ENCODE measurements at regions not wholly inside any gene's neighbourhood (a gene's known extent, or its start where the extent isn't known, plus 50 kb on each side); places are given as distances from the start of the nearest gene placed in this dataset.
"Not testable (repeated sequence)": the region's sequence is repeated elsewhere in the genome, so short reads cannot be mapped to it uniquely, and the experiment has no call there.

DNA sequence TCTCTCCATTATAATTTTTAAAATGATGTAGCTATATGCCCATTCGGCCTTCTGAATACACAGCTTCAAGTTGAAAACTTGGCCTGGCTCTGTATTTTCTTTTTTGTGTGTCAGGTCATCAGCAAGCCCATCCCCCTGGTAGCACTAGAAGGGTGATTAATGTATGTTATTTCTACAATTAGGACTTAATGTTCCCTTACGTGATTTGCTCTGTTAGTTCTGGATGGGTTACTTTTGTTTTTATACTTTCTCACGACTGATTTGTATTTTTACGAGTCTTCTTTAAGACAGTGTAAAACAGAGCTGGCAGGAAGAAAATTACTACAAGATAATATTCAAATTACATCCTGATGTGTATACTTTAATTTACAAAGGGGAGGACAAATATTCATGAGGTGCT lies 88.4 kb upstream of the RGPD4 start:
- no peak overlapping the region for H3K27ac ChIP-seq (ENCODE audit: low read length)

DNA sequence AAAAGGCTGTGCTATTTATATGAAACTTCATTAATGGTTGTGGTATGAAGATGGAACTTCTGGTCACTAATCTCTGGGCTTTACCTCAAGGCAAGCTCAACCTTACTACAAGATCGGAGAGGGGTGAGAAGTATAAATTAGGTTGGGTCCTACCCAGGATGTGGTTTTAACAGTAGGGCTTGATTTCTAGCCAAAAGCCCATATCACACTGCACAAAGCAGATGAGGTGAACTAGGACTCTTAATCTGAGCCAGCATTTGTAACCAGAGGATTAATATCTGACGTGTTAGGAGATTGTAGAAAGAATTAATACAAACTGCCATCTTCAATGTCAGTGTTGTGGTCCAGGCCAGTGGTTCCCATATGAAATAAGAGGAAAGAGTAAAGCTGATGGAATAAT lies 86.4 kb upstream of the RGPD4 start:
- no peak for DNase-seq
- Histone ChIP-seq H3K27me3 (ENCODE audit: control insufficient read depth, insufficient read depth, low read length) (no peaks in the 10 kb centered on the region), H3K9me3 (ENCODE audit: control insufficient read depth, low read depth, low read length) (no peaks in the 10 kb centered on the region), H3K4me1 (ENCODE audit: control insufficient read depth, insufficient read depth, low read length) (no peaks in the 10 kb centered on the region), H3K36me3 (ENCODE audit: control insufficient read depth, insufficient read depth, low read length) (no peaks in the 10 kb centered on the region), H3K27ac (ENCODE audit: low read length) (no peak overlapping the region), H3K4me3 (ENCODE audit: low read length) (no peak overlapping the region)
- 88% methylated on average over 1 of the region's 2 CpGs for WGBS (ENCODE audit: insufficient coverage, low lambda C conversion rate)

More for the DNA sequence above, 88.4 kb upstream of the RGPD4 start:
- Histone ChIP-seq H3K4me1 (ENCODE audit: control insufficient read depth, insufficient read depth, low read length) (no peaks in the 10 kb centered on the region), H3K36me3 (ENCODE audit: control insufficient read depth, insufficient read depth, low read length) (no peaks in the 10 kb centered on the region), H3K9me3 (ENCODE audit: control insufficient read depth, low read depth, low read length) (no peaks in the 10 kb centered on the region), H3K27me3 (ENCODE audit: control insufficient read depth, insufficient read depth, low read length) (no peaks in the 10 kb centered on the region), H3K4me3 (ENCODE audit: low read length) (no peak overlapping the region)
- no peak for DNase-seq
- WGBS (ENCODE audit: insufficient coverage, low lambda C conversion rate): 43% methylated on average over 2 of the region's 4 CpGs

DNA sequence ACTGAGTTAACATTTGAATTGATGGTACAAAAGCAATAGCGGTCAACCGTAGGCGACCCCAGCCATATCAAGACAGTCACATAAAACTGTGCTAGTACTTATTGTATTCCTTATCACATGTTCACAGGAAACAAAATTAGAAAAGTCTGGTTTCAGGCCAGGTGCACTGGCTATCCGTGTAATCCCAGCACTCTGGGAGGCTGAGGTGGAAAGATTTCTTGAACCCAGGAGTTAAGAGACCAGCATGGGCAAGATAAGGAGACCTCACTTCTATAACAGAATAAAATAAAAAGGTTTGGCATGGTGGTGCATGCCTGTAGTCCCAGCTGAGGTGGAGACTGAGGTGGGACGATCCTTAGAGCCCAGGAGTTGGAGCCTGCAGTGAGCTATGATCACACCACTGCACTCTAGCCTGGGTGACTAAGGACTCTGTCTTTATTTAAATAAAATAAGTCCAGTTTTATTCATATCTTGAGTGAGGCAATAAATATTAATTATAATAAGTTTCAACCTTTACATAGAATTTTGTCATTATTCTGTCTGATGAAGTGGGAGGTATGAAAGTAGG lies 84.1 kb upstream of the RGPD4 start:
- no peaks in the 10 kb centered on the region for H3K9me3 ChIP-seq (ENCODE audit: control insufficient read depth, low read depth, low read length)
- H3K27ac ChIP-seq (ENCODE audit: low read length): no peak overlapping the region
- no peaks in the 10 kb centered on the region for H3K36me3 ChIP-seq (ENCODE audit: control insufficient read depth, insufficient read depth, low read length)
- no peaks in the 10 kb centered on the region for H3K4me1 ChIP-seq (ENCODE audit: control insufficient read depth, insufficient read depth, low read length)
- no peaks in the 10 kb centered on the region for H3K27me3 ChIP-seq (ENCODE audit: control insufficient read depth, insufficient read depth, low read length)
- no peak overlapping the region for H3K4me3 ChIP-seq (ENCODE audit: low read length)
- 82% methylated on average over 2 of the region's 5 CpGs for WGBS (ENCODE audit: insufficient coverage, low lambda C conversion rate)
- DNase-seq: no peak

DNA sequence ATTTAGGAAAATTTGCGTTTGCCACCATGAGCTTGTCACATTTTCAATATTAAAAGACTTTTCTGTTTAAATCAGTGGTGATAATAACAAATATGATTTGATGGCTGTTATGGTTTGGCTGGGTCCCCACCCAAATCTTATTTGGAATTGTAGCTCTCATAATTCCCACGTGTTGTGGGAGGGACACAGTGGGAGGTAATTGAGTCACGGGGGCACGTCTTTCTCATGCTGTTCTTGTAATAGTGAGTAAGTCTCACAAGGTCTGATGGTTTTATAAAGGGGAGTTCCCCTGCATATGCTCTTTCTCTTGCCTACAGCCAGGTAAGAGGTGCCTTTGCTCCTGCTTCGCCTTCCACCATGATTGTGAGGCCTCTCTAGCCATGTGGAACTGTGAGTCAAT lies 83.4 kb upstream of the RGPD4 start:
- 100% methylated on average over 1 of the region's 5 CpGs for WGBS (ENCODE audit: insufficient coverage, low lambda C conversion rate)
- no peak overlapping the region for H3K4me3 ChIP-seq (ENCODE audit: low read length)
- H3K27me3 ChIP-seq (ENCODE audit: control insufficient read depth, insufficient read depth, low read length): no peaks in the 10 kb centered on the region

DNA sequence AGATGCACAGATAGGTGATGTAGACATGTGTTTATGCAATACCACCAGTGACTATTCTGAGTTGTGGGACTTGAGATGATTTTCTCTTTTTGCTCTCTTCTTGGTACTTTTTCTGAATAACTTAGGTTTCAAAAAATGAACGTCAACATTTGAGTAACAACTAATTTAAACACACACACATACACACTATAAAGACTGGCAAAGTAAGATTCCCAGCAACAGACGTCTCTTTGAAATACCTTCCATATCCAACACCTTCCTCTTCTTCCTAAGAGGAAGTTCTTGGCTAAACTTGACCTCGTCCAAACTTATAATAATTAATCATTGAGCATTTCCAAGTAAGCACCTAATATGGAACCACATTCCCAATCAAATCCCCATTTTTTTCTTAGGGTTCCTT lies 81.6 kb upstream of the RGPD4 start:
- Histone ChIP-seq H3K27ac (ENCODE audit: low read length) (no peak overlapping the region), H3K27me3 (ENCODE audit: control insufficient read depth, insufficient read depth, low read length) (no peaks in the 10 kb centered on the region), H3K4me1 (ENCODE audit: control insufficient read depth, insufficient read depth, low read length) (no peaks in the 10 kb centered on the region), H3K4me3 (ENCODE audit: low read length) (no peak overlapping the region), H3K9me3 (ENCODE audit: control insufficient read depth, low read depth, low read length) (no peaks in the 10 kb centered on the region), H3K36me3 (ENCODE audit: control insufficient read depth, insufficient read depth, low read length) (no peaks in the 10 kb centered on the region)
- no peak for DNase-seq
- WGBS (ENCODE audit: insufficient coverage, low lambda C conversion rate): no CpG with 5 or more reads among the region's 3 CpGs

More for the DNA sequence above, 83.4 kb upstream of the RGPD4 start:
- Histone ChIP-seq H3K27ac (ENCODE audit: low read length) (no peak overlapping the region), H3K4me1 (ENCODE audit: control insufficient read depth, insufficient read depth, low read length) (no peaks in the 10 kb centered on the region), H3K9me3 (ENCODE audit: control insufficient read depth, low read depth, low read length) (no peaks in the 10 kb centered on the region), H3K36me3 (ENCODE audit: control insufficient read depth, insufficient read depth, low read length) (no peaks in the 10 kb centered on the region)
- no peak for DNase-seq

DNA sequence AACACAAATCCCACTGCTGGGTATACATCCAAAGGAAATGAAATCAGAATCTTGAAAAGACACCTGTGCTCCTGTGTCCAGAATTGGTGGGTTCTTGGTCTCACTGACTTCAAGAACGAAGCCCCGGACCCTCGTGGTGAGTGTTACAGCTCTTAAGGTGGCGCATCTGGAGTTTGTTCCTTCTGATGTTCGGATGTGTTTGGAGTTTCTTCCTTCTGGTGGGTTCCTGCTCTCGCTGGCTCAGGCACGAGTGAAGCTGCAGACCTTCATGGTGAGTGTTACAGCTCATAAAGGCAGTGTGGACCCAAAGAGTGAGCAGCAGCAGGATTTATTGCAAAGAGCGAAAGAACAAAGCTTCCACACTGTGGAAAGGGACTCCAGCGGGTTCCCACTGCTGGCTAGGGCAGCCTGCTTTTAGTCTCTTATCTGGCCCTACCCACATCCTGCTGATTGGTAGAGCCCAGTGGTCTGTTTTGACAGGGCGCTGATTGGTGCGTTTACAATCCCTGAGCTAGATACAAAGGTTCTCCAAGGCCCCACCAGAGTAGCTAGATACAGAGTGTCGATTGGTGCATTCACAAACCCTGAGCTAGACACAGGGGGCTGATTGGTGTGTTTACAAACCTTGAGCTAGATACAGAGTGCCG lies 80.0 kb upstream of the RGPD4 start:
- no CpG with 5 or more reads among the region's 13 CpGs for WGBS (ENCODE audit: insufficient coverage, low lambda C conversion rate)
- not testable (repeated sequence) for H3K9me3 ChIP-seq (ENCODE audit: control insufficient read depth, low read depth, low read length); H3K36me3 ChIP-seq (ENCODE audit: control insufficient read depth, insufficient read depth, low read length); DNase-seq; H3K27me3 ChIP-seq (ENCODE audit: control insufficient read depth, insufficient read depth, low read length); H3K4me3 ChIP-seq (ENCODE audit: low read length); H3K27ac ChIP-seq (ENCODE audit: low read length); H3K4me1 ChIP-seq (ENCODE audit: control insufficient read depth, insufficient read depth, low read length)

DNA sequence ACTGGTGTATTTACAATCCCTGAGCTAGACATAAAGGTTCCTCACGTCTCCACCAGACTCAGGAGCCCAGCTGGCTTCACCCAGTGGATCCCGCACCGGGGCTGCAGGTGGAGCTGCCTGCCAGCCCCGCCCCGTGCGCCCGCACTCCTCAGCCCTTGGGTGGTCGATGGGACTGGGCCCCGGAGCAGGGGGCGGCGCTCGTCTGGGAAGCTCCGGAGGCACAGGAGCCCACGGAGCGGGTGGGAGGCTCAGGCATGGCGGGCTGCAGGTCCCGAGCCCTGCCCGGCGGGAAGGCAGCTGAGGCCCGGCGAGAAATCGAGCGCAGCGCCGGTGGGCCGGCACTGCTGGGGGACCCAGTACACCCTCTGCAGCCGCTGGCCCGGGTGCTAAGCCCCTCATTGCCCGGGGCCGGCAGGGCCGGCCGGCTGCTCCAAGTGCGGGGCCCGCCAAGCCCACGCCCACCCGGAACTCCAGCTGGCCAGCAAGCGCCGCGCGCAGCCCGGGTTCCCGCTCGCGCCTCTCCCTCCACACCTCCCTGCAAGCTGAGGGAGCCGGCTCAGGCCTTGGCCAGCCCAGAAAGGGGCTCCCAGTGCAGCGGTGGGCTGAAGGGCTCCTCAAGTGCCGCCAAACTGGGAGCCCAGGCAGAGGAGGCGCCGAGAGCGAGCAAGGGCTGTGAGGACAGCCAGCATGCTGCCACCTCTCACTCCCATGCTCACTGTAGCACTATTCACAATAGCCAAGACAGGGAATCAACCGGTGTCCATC lies 79.3 kb upstream of the RGPD4 start:
- WGBS (ENCODE audit: insufficient coverage, low lambda C conversion rate): no CpG with 5 or more reads among the region's 51 CpGs
- H3K4me3 ChIP-seq (ENCODE audit: low read length); H3K27me3 ChIP-seq (ENCODE audit: control insufficient read depth, insufficient read depth, low read length): not testable (repeated sequence)

DNA sequence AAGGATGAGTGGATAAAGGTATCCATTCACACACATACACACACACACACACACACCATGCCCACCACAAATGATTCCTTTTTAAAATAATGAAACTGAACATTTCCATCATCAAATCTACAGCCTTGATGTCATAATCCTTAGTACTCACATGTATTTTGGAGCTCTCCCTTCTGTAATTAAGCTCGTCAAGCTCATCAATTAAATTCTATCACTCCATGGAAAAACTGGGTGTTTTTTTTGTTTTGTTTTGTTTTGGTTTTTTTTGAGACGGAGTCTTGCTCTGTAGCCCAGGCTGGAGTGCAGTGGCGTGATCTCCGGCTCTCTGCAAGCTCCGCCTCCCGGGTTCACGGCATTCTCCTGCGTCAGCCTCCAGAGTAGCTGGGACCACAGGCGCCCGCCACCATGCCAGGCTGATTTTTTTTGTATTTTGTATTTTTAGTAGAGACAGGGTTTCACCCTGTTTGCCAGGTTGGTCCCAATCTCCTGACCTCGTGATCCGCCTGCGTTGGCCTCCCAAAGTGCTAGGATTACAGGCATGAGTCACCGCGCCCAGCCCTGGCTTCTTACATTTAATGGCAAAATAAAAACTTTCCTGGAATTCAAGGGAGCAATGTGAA lies 78.6 kb upstream of the RGPD4 start:
- H3K4me1 ChIP-seq (ENCODE audit: control insufficient read depth, insufficient read depth, low read length): no peaks in the 10 kb centered on the region
- no peak overlapping the region for H3K4me3 ChIP-seq (ENCODE audit: low read length)
- no peaks in the 10 kb centered on the region for H3K9me3 ChIP-seq (ENCODE audit: control insufficient read depth, low read depth, low read length)
- no peaks in the 10 kb centered on the region for H3K27me3 ChIP-seq (ENCODE audit: control insufficient read depth, insufficient read depth, low read length)
- no peak overlapping the region for H3K27ac ChIP-seq (ENCODE audit: low read length)
- 86% methylated on average over 1 of the region's 15 CpGs for WGBS (ENCODE audit: insufficient coverage, low lambda C conversion rate)
- no peak for DNase-seq
- no peaks in the 10 kb centered on the region for H3K36me3 ChIP-seq (ENCODE audit: control insufficient read depth, insufficient read depth, low read length)

More for the DNA sequence above, 79.3 kb upstream of the RGPD4 start:
- H3K27ac ChIP-seq (ENCODE audit: low read length); DNase-seq; H3K9me3 ChIP-seq (ENCODE audit: control insufficient read depth, low read depth, low read length); H3K4me1 ChIP-seq (ENCODE audit: control insufficient read depth, insufficient read depth, low read length); H3K36me3 ChIP-seq (ENCODE audit: control insufficient read depth, insufficient read depth, low read length): not testable (repeated sequence)

DNA sequence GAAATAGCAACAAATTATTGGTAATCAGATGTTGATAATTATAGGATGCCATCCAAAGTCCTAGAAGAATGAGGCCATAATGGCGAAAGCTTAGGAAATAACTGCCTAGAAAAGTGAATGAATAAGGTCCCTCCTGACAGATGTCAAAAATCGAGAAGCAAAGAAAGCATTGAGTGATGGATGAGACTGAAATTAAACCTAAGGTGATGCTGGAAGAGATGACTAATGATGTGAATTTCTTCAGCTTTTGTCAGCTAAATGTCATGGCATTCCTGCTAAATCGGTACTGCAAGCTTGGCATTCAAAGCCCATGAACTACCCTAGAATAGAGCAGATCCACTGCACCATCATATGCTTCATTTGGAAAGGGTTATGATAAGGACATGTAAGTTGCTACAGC lies 74.8 kb upstream of the RGPD4 start:
- no peaks in the 10 kb centered on the region for H3K9me3 ChIP-seq (ENCODE audit: control insufficient read depth, low read depth, low read length)
- H3K4me3 ChIP-seq (ENCODE audit: low read length): no peak overlapping the region
- no peaks in the 10 kb centered on the region for H3K4me1 ChIP-seq (ENCODE audit: control insufficient read depth, insufficient read depth, low read length)
- H3K36me3 ChIP-seq (ENCODE audit: control insufficient read depth, insufficient read depth, low read length): no peaks in the 10 kb centered on the region
- H3K27me3 ChIP-seq (ENCODE audit: control insufficient read depth, insufficient read depth, low read length): no peaks in the 10 kb centered on the region
- WGBS (ENCODE audit: insufficient coverage, low lambda C conversion rate): 100% methylated on average over 2 of the region's 3 CpGs
- no peak overlapping the region for H3K27ac ChIP-seq (ENCODE audit: low read length)
- DNase-seq: no peak

DNA sequence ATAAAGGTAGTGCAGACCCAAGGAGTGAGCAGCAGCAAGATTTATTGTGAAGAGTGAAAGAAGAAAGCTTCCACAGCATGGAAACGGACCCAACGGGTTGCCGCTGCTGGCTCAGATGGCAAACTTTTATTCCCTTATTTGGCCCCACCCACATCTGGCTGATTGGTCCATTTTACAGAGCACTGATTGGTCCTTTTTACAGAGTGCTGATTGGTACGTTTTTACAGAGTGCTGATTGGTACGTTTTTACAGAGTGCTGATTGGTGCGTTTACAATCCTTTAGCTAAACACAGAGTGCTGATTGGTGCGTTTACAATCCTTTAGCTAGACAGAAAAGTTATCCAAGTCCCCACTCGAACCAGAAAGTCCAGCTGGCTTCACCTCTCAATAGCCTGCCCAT lies 72.9 kb upstream of the RGPD4 start:
- not testable (repeated sequence) for H3K27me3 ChIP-seq (ENCODE audit: control insufficient read depth, insufficient read depth, low read length); H3K9me3 ChIP-seq (ENCODE audit: control insufficient read depth, low read depth, low read length); H3K27ac ChIP-seq (ENCODE audit: low read length); H3K36me3 ChIP-seq (ENCODE audit: control insufficient read depth, insufficient read depth, low read length); DNase-seq; H3K4me1 ChIP-seq (ENCODE audit: control insufficient read depth, insufficient read depth, low read length); H3K4me3 ChIP-seq (ENCODE audit: low read length)
- no CpG with 5 or more reads among the region's 8 CpGs for WGBS (ENCODE audit: insufficient coverage, low lambda C conversion rate)

Data from large intestine (tissue), 3 donors.